NCI-H2107 treated with DMSO at 0.1 percent for 48 hours (cell line): ENCODE measurements at regions not wholly inside any gene's neighbourhood (a gene's known extent, or its start where the extent isn't known, plus 50 kb on each side); places are given as distances from the start of the nearest gene placed in this dataset.
"Not testable (repeated sequence)": the region's sequence is repeated elsewhere in the genome, so short reads cannot be mapped to it uniquely, and the experiment has no call there.

ENCODE experiments used
- DNase-seq: peaks from one replicate; lab custom pipeline; 2025; ENCODE audit not compliant: unreplicated experiment; lab: John Stamatoyannopoulos, UW

- peak; percentile 50 for DNase-seq
Measured at GRCh38 chr21:38916214-38916964, 110.7 kb downstream of the ETS2 start.

GRCh38 chr21:38915546-38915945 lies 109.8 kb downstream of the ETS2 start:
- peak; percentile 57 for DNase-seq

GRCh38 chr21:38914528-38915293 lies 109.0 kb downstream of the ETS2 start:
- peak; percentile 72 for DNase-seq

GRCh38 chr21:38913893-38914527 lies 108.3 kb downstream of the ETS2 start:
- DNase-seq: no peak

- peak; percentile 88 for DNase-seq
Measured at GRCh38 chr21:38913120-38913892, 107.6 kb downstream of the ETS2 start.

GRCh38 chr21:38912789-38913119 lies 107.0 kb downstream of the ETS2 start:
- DNase-seq: no peak

GRCh38 chr21:38912102-38912629 lies 106.4 kb downstream of the ETS2 start:
- no peak for DNase-seq

GRCh38 chr21:38911484-38912101 lies 105.9 kb downstream of the ETS2 start:
- DNase-seq: no peak

GRCh38 chr21:38910390-38911067 lies 104.8 kb downstream of the ETS2 start:
- DNase-seq: peak; percentile 61

GRCh38 chr21:38909929-38910328 lies 104.2 kb downstream of the ETS2 start:
- no peak for DNase-seq

GRCh38 chr21:38909109-38909508 lies 103.4 kb downstream of the ETS2 start:
- DNase-seq: no peak

- DNase-seq: no peak
Measured at GRCh38 chr21:38908537-38908936, 102.8 kb downstream of the ETS2 start.

- DNase-seq: no peak
Measured at GRCh38 chr21:38905752-38906151, 100.0 kb downstream of the ETS2 start.

GRCh38 chr21:38905328-38905727 lies 99.6 kb downstream of the ETS2 start:
- DNase-seq: no peak

GRCh38 chr21:38903690-38904139 lies 98.0 kb downstream of the ETS2 start:
- no peak for DNase-seq

GRCh38 chr21:38902608-38903445 lies 97.1 kb downstream of the ETS2 start:
- DNase-seq: no peak

- no peak for DNase-seq
Measured at GRCh38 chr21:38900499-38900898, 94.8 kb downstream of the ETS2 start.

GRCh38 chr21:38899985-38900384 lies 94.3 kb downstream of the ETS2 start:
- not testable (repeated sequence) for DNase-seq
